CD4-positive, alpha-beta T cell treated with Interleukin-4 for 1 hour (primary cell): ENCODE measurements at regions not wholly inside any gene's neighbourhood (a gene's known extent, or its start where the extent isn't known, plus 50 kb on each side); places are given as distances from the start of the nearest gene placed in this dataset.

Experiments used
- DNase-seq, 2 donors: peaks; one replicate each; pipeline ENCODE4 v3.0.0-alpha.2; 2020 to 2022

DNA sequence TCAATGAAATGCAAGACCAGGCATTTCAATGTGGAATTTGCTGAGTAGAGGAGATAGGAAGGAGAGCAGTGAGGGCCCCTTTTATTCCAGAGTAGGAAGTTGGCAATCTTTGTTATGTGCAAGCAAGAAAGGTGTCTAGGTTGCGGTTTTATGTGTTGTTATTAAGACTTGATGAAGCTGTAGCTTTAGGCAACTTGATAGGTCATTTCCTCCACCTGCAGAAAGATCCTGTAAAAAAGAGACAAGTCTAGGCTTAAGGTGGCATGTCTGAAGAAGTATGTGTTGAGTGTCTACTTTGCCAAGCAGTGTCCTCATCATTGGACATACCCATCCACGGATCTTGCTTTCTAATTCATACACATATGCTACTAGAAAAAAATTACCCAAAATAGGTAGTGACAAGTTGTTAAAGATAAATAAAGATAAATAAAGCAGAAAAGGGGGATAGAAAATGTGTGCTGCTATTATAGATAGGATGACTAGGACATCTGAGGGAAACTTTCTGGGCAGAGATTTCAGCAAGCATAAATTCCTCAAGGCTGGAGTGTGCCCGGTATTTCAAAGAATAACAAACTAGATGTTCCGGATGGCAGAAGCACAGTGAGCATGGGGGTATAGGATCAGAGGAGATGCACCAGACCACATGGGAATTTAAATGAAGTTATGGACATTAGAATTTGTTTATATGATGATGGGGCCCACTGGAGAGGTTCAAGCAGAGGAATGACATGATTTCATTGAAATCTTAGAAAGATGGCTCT lies 335.0 kb downstream of the TGFB2 start:
- no peak for DNase-seq

DNA sequence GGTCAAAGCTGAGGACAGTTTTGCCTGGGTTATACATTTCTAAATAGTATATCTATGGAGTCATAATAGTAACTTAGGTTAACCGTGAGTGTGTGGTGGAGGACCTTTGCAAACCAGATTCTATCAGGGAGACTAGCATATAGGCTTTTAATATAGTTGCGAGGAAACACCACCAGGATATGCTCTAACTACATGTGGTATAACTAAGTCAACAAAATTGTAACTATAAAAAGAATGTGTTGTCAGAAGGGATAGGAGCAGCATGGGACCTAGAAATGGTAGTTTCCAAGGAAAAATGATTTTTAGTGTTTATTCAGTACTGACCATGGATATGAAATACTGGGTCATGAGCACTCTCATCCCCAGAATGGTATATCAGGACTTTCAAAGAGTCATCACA lies 338.1 kb downstream of the TGFB2 start:
- DNase-seq = no peak

DNA sequence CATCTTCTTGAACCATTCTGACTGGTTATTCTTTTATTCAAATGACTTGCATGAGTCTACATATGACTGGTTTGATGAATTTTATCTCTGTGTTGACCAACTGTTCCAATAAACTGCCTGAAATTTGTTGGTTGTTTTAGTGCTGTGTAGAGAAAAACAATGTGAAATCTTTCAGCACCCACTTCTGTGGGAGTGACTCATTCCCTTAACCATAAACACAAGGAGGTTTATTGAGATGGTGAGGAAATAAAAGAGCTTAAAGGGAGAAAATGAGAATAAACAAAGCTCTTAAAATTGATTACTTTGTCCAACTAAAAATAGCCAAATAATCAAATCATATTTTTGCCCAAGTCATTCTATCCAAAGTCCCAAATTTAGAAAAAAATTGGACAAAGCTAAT lies 341.1 kb downstream of the TGFB2 start:
- DNase-seq = no peak

DNA sequence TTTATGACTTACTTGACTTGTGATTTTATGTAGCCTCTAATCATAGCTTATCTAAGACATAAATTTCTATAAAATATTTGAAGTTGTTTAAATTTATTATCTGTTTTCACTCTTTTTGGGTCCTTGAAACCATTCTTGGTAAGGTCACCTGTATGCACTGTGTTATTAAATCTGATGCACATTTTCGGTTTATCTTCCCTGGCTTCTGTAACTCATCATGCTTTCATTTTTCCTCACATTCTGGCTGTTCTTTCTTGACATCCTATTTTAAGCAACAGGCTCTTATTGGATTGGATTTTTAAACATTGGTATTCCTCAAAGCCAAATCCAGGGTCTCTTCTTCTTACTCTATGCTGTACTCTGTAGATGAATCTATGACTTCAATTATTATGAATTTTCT lies 341.6 kb downstream of the TGFB2 start:
- no peak for DNase-seq

DNA sequence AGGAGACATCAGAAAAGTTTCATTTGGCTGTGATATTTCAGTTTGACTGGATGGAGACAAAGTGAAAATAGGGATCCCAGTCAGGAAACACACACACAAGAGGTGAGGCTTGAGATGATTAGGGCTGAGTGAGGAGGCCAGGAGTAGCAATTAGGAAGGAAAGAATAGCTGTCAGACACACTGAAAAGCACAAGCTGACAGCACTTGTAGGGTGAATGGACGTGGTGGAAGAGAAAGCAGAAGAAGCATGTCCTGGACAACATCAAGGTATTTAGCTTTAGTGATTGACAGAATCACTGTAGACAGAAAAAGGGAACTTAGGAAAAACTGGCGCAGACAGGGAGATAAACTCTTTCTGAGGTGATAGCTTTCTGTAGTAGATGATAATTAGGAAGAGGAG lies 347.7 kb downstream of the TGFB2 start:
- no peak for DNase-seq

DNA sequence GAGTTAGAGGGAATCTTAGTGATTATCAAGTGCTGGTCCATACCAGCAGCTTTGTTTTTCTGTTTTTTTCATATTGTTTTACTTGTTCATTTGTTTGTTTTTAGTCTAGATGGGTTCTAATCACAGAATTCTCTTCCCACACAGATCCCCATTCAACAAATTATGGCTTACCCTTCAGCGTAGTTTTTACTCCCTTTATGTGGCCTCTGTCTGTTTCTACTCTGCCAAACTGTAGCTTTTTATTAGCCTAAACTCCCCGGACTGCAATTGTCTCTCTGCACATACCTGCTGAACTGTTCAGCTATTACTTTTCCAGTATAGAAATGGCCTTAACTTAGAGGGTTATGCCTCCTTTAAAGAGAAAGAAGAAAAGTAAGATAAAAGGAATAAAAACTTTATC lies 348.5 kb downstream of the TGFB2 start:
- no peak for DNase-seq

DNA sequence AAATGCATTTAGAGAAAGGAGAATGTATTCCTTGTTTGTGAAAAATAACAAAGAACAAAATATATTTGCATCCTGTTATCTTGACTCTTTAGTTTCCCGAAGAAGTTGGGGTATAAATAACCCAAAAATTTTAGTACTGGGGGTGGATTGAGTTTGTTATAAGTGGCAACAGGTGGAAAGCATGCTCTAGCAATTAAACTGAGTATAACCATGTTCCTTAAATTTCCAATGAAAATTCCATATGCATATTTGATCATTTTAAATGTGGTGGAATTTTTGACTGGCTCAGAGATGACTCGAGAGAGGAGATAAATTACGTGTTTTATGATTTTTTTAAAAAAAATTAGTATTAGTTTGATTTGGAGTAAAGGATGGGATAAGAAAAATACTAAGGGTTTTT lies 348.9 kb downstream of the TGFB2 start:
- no peak for DNase-seq

DNA sequence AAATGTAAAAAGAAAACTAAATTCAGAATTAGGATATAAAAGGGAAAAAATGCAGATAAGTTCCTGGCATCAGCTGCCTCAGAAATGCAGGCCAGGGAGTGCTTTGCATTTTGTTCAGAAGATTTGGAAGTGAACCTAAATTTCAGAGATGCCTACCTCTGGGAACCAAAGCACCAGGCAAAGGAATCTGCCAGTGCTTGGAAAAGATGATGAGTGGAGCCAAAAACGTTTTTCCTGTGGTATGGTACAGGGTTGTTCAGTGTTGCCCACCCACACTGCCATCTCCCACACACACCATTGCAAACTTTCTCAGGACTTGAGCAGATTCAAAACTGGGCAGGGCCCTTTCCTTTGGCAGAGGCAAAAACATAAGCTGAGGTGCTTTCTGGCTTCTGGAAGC lies 349.5 kb downstream of the TGFB2 start:
- no peak for DNase-seq

DNA sequence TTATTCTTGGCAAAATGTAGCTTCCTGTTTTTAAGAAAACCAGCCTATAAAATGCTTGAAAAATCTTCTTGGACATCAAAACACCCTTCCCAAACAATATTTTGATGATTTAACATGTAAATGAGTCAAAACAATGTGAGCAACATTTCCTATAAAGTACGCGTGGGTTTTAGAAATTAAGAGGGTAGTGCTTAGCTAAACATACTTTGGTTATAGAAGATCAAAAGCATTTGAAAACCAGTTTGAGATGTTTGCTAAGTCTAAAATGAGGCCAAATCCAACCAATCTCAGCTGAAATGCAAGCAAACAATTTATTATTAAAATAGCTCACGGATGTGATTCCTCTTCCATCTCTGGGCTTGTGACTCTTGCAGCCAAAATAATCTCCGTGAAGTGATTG lies 350.4 kb downstream of the TGFB2 start:
- no peak for DNase-seq

DNA sequence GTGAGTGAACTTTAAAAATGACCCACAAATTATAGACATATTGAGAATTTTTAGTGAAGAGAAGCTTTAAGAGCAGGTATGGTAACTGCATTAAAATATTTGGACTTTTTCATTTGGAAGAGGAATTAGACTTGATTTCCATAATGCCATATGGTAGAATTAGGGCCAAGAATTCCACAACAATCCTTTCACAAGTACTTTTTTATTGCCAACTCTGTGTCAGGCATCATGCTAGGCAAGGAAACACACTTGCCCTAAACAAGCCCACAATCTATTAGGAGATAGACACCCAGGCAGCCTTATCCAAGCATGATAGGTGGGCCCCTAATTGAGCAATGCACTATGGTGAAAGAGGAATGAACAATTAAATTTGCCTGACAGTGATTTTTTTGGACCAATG lies 353.0 kb downstream of the TGFB2 start:
- no peak for DNase-seq

DNA sequence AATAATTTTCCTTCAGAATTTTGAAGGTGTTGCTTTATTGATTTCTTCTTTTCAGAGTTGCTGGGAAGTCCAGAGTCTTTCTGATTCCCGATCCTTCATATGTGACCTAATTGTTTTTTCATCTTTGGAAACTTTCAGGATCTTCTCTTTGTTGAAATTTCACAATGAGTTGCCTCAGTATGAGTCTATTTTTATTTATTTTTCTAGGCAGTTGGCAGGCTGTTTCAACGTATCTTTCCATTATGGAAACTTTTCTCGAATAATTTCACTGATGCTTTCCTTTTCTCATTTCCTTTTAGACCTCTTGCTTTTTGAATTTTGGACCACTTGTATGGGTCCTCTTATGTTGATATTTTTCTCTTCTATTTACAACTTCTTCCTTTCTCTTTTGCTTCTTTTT lies 354.3 kb downstream of the TGFB2 start:
- DNase-seq = no peak

DNA sequence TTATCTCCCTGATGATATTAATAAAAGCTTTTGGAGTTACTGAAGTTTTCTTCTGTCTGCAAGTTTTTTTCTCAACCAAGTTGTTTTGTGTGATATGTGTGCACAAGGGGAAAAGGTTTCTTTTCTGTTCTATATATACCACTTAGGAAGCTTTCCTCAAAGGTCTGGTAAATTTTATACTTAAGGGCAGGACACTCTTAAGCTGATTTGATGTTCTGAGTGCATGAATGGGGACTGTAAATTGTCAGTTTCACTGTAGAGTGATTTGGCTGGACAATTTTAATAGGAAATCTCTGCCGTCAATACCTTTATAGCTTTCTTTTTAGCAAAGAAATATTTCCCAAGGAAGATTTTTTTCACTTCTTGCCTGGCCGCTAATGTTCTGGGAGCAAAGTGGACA lies 354.7 kb downstream of the TGFB2 start:
- no peak for DNase-seq

DNA sequence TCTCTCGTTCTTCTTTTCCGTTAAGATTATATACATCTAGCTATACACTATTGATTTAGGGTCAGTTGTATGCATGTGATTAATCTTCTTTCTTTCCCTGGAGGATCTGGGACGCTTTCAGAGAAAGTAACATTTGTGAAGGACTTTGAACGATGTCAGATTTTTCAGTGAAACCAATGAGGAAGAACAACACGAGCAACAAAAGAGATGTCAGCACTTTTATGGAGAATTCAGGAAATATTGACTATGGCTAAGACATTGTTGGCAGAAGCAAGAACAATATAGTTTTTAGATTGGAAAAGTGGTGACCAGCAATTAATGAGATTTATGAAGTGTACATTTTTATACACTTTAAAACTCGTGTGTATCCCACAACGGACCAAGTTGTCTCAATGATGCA lies 355.5 kb downstream of the TGFB2 start:
- DNase-seq = no peak

DNA sequence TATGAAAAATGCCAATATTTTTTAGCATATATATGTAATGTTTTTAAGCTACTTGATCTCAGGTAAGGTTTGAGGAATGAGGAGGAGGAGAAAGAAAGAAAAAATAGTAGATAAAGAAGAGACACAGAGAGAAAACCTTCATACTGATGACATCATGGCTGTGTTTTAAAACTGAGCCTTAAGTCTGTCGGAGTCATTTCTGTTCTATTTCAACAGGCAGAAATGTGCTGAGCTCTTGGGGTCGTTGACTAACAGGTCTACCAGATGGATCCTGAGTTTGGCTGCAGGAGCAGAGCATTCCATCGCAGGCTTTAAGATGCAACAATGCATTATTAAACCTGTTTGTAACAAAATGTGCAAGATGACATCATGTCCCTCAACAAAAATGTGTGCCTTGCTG lies 356.0 kb downstream of the TGFB2 start:
- DNase-seq = no peak

DNA sequence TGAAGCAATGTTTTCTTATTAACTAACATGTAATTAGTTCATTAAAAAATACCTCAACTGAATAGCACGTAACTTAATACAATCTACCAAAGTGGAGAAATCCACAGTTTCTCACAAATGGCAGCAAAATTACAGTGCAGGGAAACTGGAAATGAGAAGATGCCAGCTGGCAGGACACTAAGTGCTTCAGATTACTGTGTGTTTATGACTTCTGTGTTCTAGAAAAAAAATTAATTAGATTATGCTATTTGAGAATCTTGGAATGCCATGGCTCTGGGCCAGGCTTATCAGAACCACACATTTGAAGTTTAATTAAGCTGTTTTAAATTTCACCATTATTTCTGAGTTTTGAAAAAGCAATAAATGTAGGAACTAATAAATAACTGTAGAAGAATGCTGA lies 357.6 kb downstream of the TGFB2 start:
- no peak for DNase-seq

DNA sequence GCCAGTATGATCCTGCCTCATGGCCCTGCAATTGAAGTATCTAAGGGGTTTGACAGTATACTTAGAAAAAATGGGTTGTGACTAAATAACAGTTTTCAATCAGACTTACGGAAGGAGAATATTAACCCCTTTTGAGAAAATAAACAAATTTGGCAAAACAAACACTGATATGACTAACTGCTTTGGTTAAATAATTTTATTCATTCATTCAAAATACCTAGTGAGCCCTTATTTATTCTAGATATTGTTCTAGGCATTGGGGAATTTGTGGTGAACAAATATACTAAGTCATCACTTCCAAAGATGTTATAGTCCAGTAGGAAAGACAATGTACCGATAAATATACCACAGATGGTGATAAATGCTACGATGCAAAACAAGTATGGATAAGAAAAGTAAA lies 358.7 kb downstream of the TGFB2 start:
- DNase-seq = no peak

DNA sequence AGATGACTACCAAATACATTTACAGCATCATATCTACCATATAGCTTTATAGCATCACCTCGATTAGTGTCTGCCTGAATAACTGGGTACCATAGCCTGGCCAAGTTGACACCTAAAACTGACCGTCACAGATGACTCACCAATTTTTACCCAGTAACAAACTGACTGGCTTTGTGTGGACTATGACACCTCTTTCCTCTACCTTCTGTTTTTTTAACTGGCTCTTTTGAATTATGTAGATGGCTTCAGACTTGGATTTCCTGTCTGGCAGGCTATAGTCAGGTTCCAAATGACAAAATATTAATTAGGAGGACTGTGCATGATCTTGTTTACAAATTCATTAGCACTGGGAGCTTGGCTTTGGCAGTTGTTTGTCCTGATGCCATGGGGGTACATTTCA lies 360.3 kb downstream of the TGFB2 start:
- no peak for DNase-seq

DNA sequence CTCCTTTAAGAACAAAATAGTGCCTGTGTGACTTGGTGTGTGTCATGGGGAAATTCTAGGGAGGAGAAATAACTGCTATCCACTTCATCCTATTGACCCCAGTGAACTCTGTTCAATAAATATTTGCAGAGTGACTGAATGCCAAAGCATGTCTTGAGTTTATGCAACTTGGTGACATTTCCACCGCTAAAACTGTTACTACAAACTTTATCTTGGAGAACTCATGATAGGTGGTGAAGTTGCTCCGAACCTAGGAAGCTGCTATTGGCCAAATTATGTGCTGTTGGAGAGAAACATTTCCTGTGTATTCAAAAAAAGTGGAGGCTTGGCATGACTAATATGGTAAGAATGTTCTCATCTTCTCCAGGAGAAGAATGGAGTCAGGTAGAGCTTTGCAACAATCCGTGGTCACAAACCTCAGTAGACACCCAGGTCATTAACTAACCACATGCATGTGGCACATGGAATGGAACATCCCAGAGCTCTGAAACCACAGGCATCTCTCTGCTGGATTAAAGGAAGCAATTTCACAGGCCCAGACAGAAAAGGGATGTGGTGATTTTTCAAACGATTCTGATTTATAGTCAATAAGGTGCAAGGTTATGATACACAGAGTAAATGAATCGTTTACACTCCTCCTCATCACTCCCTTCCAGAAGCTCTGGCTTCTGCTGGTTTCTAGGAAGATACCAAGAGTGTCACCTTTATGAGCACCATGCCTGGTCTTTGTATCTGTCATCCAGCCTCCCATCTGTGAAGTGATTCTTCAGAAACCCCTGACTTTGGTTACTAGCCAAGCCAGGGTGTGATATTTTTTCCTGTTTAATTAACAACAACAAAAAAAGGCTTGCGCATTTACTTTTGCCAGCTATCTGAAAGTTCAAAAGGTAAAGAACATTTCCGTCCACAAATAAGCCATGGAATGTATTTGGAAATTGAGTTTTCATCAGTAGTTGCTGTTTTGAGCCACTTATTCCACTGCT lies 361.1 kb downstream of the TGFB2 start:
- no peak for DNase-seq

DNA sequence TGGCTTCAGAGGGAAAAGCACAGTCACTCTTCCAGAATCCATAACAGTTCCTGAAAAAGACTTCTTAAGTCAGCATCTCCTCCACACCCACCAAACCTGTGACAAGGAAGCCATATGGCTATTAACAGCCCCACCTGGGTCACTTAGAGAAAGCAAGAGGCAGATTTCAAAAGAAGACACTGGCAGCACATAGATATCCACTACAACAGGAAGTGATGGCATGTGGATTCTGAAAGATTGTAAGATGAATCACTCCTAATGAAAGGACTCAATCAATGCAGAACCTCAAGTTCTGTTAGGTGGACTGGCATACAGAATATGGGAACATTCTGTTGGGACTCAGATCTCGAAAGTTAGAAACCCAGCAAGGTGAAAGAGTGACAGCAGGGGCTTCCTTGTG lies 365.9 kb downstream of the TGFB2 start:
- no peak for DNase-seq

DNA sequence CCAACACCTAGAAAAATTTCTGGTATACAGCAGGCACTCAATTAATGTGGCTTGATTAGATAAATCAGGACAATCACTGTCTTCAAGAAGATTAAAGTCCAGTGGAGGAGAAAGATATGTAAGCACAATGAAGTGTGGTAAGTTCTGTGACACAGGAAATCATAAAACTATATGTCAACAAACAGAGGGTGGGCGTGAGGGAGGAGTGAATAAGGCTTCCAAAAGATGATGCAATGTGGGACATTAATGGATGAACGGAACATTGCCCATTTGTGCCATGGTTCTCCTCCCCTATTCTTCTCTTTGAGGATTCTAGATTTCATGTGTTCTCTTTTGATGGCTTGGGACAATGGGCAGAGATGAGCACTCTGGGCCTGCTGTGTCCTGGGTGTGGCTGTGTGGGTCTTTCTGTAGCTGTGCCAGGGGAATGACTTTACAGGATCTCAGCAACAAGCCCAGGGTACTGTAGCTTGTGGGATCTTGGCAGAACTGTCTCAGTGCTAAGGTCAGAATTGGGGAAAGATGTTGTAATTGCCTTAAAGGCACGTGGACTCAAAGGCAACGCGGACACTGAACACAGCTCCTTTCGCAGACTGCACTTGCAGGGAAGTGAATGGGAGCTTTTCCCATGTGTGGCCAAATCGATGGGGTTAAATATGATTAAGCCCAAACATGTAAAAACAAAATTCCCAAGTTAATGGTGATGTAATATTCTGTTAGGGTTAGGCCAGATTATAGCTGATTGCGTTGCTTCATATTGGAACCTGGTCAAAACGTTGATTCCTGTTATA lies 366.9 kb downstream of the TGFB2 start:
- no peak for DNase-seq

DNA sequence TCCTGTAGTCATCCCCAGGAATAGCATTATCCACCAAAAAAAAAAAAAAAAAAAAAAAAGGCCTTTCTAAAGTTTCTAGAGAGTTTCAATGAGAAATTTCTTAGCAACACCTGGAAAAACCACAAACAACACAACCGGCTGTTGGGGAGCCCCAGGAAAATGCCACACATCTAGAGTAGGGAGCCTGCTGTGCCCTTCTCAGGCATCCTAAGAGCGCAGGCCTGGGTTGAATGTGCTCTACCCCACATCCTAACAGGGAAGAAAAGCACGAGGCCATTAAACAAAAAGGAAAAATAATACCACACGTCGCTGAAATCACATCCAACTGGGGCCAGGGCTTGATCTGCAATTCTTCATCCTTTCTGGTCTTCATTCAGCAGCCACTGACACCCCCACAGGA lies 367.5 kb downstream of the TGFB2 start:
- DNase-seq = no peak

DNA sequence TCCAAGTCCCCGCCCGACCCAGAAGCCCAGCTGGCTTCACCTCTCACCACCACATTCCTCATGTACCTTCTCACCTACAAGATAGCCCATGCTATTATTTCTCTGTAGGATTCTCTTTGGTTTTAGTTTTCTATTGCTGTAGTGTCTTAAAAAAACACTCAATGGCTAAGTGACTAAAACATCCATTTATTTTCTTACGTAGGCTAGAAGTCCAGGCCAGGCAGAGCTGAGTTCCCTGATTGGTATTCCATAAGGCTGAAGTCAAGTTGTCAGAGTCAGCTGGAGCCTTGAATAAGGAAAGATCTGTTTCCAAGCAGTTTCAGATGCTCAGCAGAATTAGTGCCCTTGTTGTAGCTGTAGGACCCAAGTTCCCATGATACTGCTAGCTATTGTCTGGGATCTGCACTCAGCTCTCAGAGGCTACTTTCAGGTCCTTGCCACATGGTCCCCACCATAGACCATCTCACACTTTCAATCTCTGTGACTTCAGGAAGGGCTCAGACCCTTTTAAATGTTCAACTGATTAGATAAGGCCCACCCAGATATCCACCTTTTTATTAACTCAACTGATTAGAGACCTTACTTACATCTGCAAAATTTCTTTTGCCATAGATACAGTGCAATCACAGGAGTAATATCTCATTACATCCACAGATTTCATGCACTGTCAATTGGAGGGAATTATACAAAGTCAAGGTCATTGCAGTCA lies 371.0 kb downstream of the TGFB2 start:
- no peak for DNase-seq

DNA sequence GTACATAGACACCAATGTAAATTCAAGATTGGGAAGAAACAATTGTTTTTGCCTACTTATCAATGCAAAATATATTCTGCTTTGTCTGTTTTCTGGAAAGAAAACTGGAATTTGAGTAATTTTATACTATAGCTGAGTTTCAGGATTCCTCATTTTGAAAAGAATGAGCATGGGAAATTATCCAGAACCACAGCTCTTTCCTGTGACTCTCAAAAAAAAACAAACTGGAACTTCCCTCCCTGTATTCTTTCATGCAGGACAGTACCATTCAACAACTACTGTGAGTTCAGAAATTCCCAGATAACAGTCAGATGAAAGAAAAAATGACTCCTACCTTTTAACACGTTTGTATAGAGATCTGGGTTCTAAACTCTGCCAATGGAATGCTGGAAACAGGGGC lies 372.4 kb downstream of the TGFB2 start:
- DNase-seq = no peak
